Calu3 (cell line): ENCODE measurements at regions not wholly inside any gene's neighbourhood (a gene's known extent, or its start where the extent isn't known, plus 50 kb on each side); places are given as distances from the start of the nearest gene placed in this dataset.
A peak's percentile ranks its signal among the peaks of the same experiment; 100 is the strongest.

ENCODE experiments used
- BruUV-seq: library from RNA; stranded (reverse); fragments of 400-500 nt; replicated peaks from 2 replicates; lab custom pipeline; 2021; lab: Mats Ljungman, UMichigan
- CTCF ChIA-PET: fragments of 300-600 bp; sonication (Branson Sonifier 250); formaldehyde crosslinking; loops from one replicate; lab custom pipeline; 2022; ENCODE audit warnings: antibody characterized with exemption; lab: Charles Lee
- DNase-seq: peaks from one replicate; pipeline ENCODE4 v3.0.0; 2022
- H3K27ac Mint-ChIP-seq: one replicate; pipeline ENCODE4 v1.8.0; 2022; ENCODE audit warnings: mixed read lengths; ENCODE audit not compliant: unreplicated experiment
- H3K27me3 Mint-ChIP-seq: one replicate; pipeline ENCODE4 v1.8.0; 2022; ENCODE audit warnings: mixed read lengths; ENCODE audit not compliant: unreplicated experiment
- H3K36me3 Mint-ChIP-seq: one replicate; pipeline ENCODE4 v1.8.0; 2022; ENCODE audit warnings: mild to moderate bottlenecking, moderate library complexity, mixed read lengths; ENCODE audit not compliant: insufficient read depth, unreplicated experiment
- H3K4me1 Mint-ChIP-seq: one replicate; pipeline ENCODE4 v1.8.0; 2022; ENCODE audit warnings: mild to moderate bottlenecking, low read depth, mixed read lengths; ENCODE audit not compliant: unreplicated experiment
- H3K4me3 Mint-ChIP-seq: one replicate; pipeline ENCODE4 v1.8.0; 2022; ENCODE audit warnings: mild to moderate bottlenecking, low read depth, moderate library complexity, mixed read lengths; ENCODE audit not compliant: unreplicated experiment
- H3K9me3 Mint-ChIP-seq: one replicate; pipeline ENCODE4 v1.8.0; 2022; ENCODE audit warnings: low read depth, mixed read lengths; ENCODE audit not compliant: unreplicated experiment
- CTCF ChIP-seq: fragments of 200-600 bp; IDR thresholded peaks from one replicate; pipeline ENCODE4 v1.8.0; 2022; ENCODE audit warnings: antibody characterized with exemption; ENCODE audit not compliant: unreplicated experiment
- intact Hi-C: fragments of 100-400 bp; cut with micrococcal nuclease; formaldehyde crosslinking; loops from one replicate; pipeline ENCODE4 v1.10.0; 2022; ENCODE audit not compliant: unreplicated experiment

GRCh38 chr14:28577187-28577586 is 189.4 kb upstream of the FOXG1 start:
- Mint-ChIP-seq H3K27ac (peak overlapping the region; percentile 74), H3K36me3 (no peaks in the 10 kb centered on the region), H3K4me3 (peak overlapping the region; percentile 46), H3K4me1 (peaks cover 12% of the 10 kb centered on the region), H3K9me3 (peaks cover 8% of the 10 kb centered on the region), H3K27me3 (no peaks in the 10 kb centered on the region)
- no peak for DNase-seq
- no peak for TF ChIP-seq CTCF
- CTCF ChIA-PET: no interaction called here
- intact Hi-C loops: no loop called here
- BruUV-seq: no TSS peak

- TF ChIP-seq CTCF: no peak
- Mint-ChIP-seq H3K27me3 (no peaks in the 10 kb centered on the region), H3K27ac (peak overlapping the region; percentile 74), H3K36me3 (no peaks in the 10 kb centered on the region), H3K9me3 (peaks cover 8% of the 10 kb centered on the region), H3K4me3 (peak overlapping the region; percentile 46), H3K4me1 (peaks cover 12% of the 10 kb centered on the region)
- BruUV-seq: no TSS peak
- intact Hi-C loops: no loop called here
- DNase-seq: no peak
- CTCF ChIA-PET: no interaction called here
Measured at GRCh38 chr14:28577711-28578131, 188.9 kb upstream of the FOXG1 start.

- Mint-ChIP-seq H3K36me3 (no peaks in the 10 kb centered on the region), H3K4me1 (no peaks in the 10 kb centered on the region), H3K9me3 (no peaks in the 10 kb centered on the region), H3K27me3 (no peaks in the 10 kb centered on the region), H3K27ac (no peak overlapping the region), H3K4me3 (no peak overlapping the region)
- no peak for DNase-seq
- intact Hi-C loops: no loop called here
- CTCF ChIA-PET: no interaction called here
- TF ChIP-seq CTCF: no peak
- no TSS peak for BruUV-seq
Measured at GRCh38 chr14:28584951-28585350, 181.6 kb upstream of the FOXG1 start.

GRCh38 chr14:28589792-28590191 is 176.8 kb upstream of the FOXG1 start:
- H3K27me3 Mint-ChIP-seq: no peaks in the 10 kb centered on the region
- intact Hi-C loops: no loop called here
- no peaks in the 10 kb centered on the region for H3K36me3 Mint-ChIP-seq
- CTCF ChIA-PET: no interaction called here
- no peaks in the 10 kb centered on the region for H3K4me1 Mint-ChIP-seq
- no peak overlapping the region for H3K27ac Mint-ChIP-seq
- no peak for TF ChIP-seq CTCF
- no TSS peak for BruUV-seq
- H3K9me3 Mint-ChIP-seq: no peaks in the 10 kb centered on the region
- DNase-seq: no peak
- H3K4me3 Mint-ChIP-seq: no peak overlapping the region

- H3K36me3 Mint-ChIP-seq: no peaks in the 10 kb centered on the region
- H3K27ac Mint-ChIP-seq: no peak overlapping the region
- H3K27me3 Mint-ChIP-seq: no peaks in the 10 kb centered on the region
- DNase-seq: no peak
- H3K9me3 Mint-ChIP-seq: no peaks in the 10 kb centered on the region
- BruUV-seq: no TSS peak
- no peak overlapping the region for H3K4me3 Mint-ChIP-seq
- CTCF ChIA-PET: no interaction called here
- H3K4me1 Mint-ChIP-seq: peaks cover 10% of the 10 kb centered on the region
- TF ChIP-seq CTCF: no peak
- intact Hi-C loops: no loop called here
Measured at GRCh38 chr14:28596391-28596790, 170.2 kb upstream of the FOXG1 start.
